Testis (tissue), 2 donors: ENCODE measurements at regions not wholly inside any gene's neighbourhood (a gene's known extent, or its start where the extent isn't known, plus 50 kb on each side); places are given as distances from the start of the nearest gene placed in this dataset.

Experiments used
- POLR2A ChIP-seq: fragments of 450-650 bp; IDR thresholded peaks from one replicate; pipeline ENCODE4 v1.6.1; 2017; ENCODE audit warnings: antibody characterized with exemption, mild to moderate bottlenecking, moderate library complexity
- TF ChIP-seq, protein P1 (sequence below), 3 experiments: fragments of 450-650 bp in 2 of 3; fragments of 200-600 bp in 1 of 3; sonication (generic) in 1 of 3; IDR thresholded peaks; one replicate each; pipeline ENCODE4 v1.5.1; 2016 to 2019; ENCODE audit warnings: antibody characterized with exemption in 3 of 3, mild to moderate bottlenecking in 2 of 3, moderate library complexity in 1 of 3

- TF ChIP-seq, protein P1, sequence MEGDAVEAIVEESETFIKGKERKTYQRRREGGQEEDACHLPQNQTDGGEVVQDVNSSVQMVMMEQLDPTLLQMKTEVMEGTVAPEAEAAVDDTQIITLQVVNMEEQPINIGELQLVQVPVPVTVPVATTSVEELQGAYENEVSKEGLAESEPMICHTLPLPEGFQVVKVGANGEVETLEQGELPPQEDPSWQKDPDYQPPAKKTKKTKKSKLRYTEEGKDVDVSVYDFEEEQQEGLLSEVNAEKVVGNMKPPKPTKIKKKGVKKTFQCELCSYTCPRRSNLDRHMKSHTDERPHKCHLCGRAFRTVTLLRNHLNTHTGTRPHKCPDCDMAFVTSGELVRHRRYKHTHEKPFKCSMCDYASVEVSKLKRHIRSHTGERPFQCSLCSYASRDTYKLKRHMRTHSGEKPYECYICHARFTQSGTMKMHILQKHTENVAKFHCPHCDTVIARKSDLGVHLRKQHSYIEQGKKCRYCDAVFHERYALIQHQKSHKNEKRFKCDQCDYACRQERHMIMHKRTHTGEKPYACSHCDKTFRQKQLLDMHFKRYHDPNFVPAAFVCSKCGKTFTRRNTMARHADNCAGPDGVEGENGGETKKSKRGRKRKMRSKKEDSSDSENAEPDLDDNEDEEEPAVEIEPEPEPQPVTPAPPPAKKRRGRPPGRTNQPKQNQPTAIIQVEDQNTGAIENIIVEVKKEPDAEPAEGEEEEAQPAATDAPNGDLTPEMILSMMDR (IDR thresholded peaks at IDR 0.05) = no peak
- no peak for TF ChIP-seq POLR2A
Observed at GRCh38 chr3:64890006-64890405, 202.2 kb upstream of the ADAMTS9 start.
